WTC11 (cell line): ENCODE measurements at regions not wholly inside any gene's neighbourhood (a gene's known extent, or its start where the extent isn't known, plus 50 kb on each side); places are given as distances from the start of the nearest gene placed in this dataset.
"Not testable (repeated sequence)": the region's sequence is repeated elsewhere in the genome, so short reads cannot be mapped to it uniquely, and the experiment has no call there.

Experiments used
- ATAC-seq: fragments of 200-7000 bp; cut with Tn5 transposase; 2 replicates; pipeline ENCODE4 v1.10.0; 2021; ENCODE audit warnings: mild to moderate bottlenecking, moderate library complexity
- CTCF ChIA-PET: fragments of 300-600 bp; sonication (Branson Sonifier 250); formaldehyde crosslinking; loops from one replicate; lab custom pipeline; 2021; ENCODE audit warnings: antibody characterized with exemption; lab: Charles Lee
- POLR2A ChIA-PET: fragments of 350-600 bp; sonication (Branson Sonifier 250); formaldehyde crosslinking; loops from one replicate; lab custom pipeline; 2021; ENCODE audit warnings: antibody characterized with exemption; lab: Charles Lee
- DNase-seq: peaks from one replicate; pipeline ENCODE4 v3.0.0; 2021; ENCODE audit warnings: low spot score
- H3K27ac Mint-ChIP-seq: 2 replicates; pipeline ENCODE4 v1.8.0; 2021; ENCODE audit warnings: mixed read lengths
- H3K27me3 Mint-ChIP-seq: 2 replicates; pipeline ENCODE4 v1.8.0; 2021; ENCODE audit warnings: low read depth, mild to moderate bottlenecking, moderate library complexity, mixed read lengths
- H3K36me3 Mint-ChIP-seq: 2 replicates; pipeline ENCODE4 v1.8.0; 2021; ENCODE audit warnings: mixed read lengths
- H3K4me1 Mint-ChIP-seq: 2 replicates; pipeline ENCODE4 v1.8.0; 2022; ENCODE audit warnings: mixed read lengths
- H3K4me3 Mint-ChIP-seq: 2 replicates; pipeline ENCODE4 v1.8.0; 2021; ENCODE audit warnings: mild to moderate bottlenecking, moderate library complexity, mixed read lengths
- H3K9me3 Mint-ChIP-seq: 2 replicates; pipeline ENCODE4 v1.8.0; 2021; ENCODE audit warnings: mixed read lengths
- FOXJ3 ChIP-seq: sonication (generic); formaldehyde crosslinking; IDR thresholded peaks from 2 replicates; pipeline ENCODE4 v1.9.0; 2021; ENCODE audit warnings: missing genetic modification reagents, mild to moderate bottlenecking, borderline replicate concordance
- FOXK1 ChIP-seq: sonication (generic); formaldehyde crosslinking; IDR thresholded peaks from 2 replicates; pipeline ENCODE4 v1.8.0; 2022; ENCODE audit warnings: mild to moderate bottlenecking, moderate library complexity, missing genetic modification reagents
- NR1H2 ChIP-seq: sonication (generic); formaldehyde crosslinking; IDR thresholded peaks from 2 replicates; pipeline ENCODE4 v1.9.0; 2021; ENCODE audit warnings: mild to moderate bottlenecking, moderate library complexity, missing genetic modification reagents
- SMAD3 ChIP-seq: sonication (generic); formaldehyde crosslinking; IDR thresholded peaks from 2 replicates; pipeline ENCODE4 v1.8.0; 2022; ENCODE audit warnings: missing genetic modification reagents, mild to moderate bottlenecking, borderline replicate concordance
- TCF7 ChIP-seq: sonication (generic); formaldehyde crosslinking; IDR thresholded peaks from 2 replicates; pipeline ENCODE4 v1.8.0; 2022; ENCODE audit warnings: mild to moderate bottlenecking, low read depth, missing genetic modification reagents, moderate library complexity
- ZNF232 ChIP-seq: sonication (generic); formaldehyde crosslinking; IDR thresholded peaks from 2 replicates; pipeline ENCODE4 v1.8.0; 2022; ENCODE audit warnings: mild to moderate bottlenecking, missing genetic modification reagents
- TF ChIP-seq, protein P1 (sequence below): fragments of 200-600 bp; IDR thresholded peaks from 2 replicates; pipeline ENCODE4 v1.8.0; 2022; ENCODE audit warnings: antibody characterized with exemption
- TF ChIP-seq, protein P2 (sequence below): fragments of 250-450 bp; sonication (Bioruptor Pico); conservative IDR thresholded peaks from 2 replicates; pipeline ENCODE4 v1.9.0; 2021; ENCODE audit warnings: mild to moderate bottlenecking
- TF ChIP-seq, protein P3 (sequence below): sonication (generic); formaldehyde crosslinking; IDR thresholded peaks from 2 replicates; pipeline ENCODE4 v1.8.0; 2023; ENCODE audit warnings: mild to moderate bottlenecking, missing genetic modification reagents
- TF ChIP-seq, protein P4 (sequence below): sonication (generic); formaldehyde crosslinking; IDR thresholded peaks from 2 replicates; pipeline ENCODE4 v1.8.1; 2023; ENCODE audit warnings: mild to moderate bottlenecking, missing genetic modification reagents, borderline replicate concordance

DNA sequence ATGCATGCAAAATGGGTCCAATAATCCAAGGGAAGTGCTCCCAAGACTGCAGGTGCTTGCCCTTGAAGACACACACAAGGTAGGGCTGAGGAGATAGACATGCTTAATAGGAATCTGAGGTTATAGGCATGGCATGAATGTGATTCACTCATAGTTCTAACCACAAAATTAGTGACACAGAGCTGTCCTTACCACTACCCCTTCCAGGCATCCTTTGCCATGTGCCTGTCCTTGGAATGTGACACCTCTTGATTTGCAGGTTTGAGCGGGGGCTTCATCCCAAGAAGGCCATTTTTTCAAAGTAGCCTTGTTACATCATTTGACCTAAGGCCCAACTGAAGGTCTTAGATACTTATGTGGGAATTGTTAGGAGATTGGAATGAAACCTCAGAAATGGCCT, 112.5 kb downstream of the CCNG2 start (continued):
- TF ChIP-seq, protein P1, sequence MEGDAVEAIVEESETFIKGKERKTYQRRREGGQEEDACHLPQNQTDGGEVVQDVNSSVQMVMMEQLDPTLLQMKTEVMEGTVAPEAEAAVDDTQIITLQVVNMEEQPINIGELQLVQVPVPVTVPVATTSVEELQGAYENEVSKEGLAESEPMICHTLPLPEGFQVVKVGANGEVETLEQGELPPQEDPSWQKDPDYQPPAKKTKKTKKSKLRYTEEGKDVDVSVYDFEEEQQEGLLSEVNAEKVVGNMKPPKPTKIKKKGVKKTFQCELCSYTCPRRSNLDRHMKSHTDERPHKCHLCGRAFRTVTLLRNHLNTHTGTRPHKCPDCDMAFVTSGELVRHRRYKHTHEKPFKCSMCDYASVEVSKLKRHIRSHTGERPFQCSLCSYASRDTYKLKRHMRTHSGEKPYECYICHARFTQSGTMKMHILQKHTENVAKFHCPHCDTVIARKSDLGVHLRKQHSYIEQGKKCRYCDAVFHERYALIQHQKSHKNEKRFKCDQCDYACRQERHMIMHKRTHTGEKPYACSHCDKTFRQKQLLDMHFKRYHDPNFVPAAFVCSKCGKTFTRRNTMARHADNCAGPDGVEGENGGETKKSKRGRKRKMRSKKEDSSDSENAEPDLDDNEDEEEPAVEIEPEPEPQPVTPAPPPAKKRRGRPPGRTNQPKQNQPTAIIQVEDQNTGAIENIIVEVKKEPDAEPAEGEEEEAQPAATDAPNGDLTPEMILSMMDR = no peak
- TF ChIP-seq, protein P2, sequence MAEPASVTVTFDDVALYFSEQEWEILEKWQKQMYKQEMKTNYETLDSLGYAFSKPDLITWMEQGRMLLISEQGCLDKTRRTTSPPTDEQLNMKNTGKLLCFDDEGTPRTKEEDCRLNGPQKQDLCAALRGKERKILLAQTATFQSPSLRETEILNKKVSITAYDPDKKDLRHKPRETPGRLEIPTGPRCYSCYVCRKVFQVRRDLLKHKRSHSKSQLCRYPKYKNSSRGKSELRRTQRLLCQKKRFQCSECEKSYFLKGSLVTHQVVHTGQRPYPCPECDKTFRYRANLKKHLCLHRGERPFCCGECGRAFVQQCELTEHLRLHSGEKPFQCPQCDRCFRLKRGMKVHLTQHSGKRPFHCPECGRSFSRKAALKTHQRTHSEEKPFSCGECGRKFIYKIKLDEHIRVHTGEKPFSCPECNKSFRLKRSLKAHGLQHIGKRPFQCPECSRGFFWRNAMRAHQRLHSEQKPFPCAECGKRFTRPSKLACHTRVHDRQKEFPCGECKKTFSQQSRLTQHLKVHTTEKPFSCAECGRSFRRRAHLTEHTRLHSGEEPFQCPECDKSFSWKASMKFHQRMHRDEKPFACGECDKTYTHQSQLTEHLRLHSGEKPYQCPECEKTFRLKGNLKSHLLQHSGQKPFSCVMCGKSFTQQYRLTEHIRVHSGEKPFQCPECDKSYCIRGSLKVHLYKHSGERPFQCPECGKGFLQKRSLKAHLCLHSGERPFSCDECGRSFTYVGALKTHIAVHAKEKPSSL (CRISPR knock-in tag) = no peak
- TF ChIP-seq ZNF232 (CRISPR knock-in tag) = no peak
- TF ChIP-seq SMAD3 (CRISPR knock-in tag) = no peak
- TF ChIP-seq, protein P3, sequence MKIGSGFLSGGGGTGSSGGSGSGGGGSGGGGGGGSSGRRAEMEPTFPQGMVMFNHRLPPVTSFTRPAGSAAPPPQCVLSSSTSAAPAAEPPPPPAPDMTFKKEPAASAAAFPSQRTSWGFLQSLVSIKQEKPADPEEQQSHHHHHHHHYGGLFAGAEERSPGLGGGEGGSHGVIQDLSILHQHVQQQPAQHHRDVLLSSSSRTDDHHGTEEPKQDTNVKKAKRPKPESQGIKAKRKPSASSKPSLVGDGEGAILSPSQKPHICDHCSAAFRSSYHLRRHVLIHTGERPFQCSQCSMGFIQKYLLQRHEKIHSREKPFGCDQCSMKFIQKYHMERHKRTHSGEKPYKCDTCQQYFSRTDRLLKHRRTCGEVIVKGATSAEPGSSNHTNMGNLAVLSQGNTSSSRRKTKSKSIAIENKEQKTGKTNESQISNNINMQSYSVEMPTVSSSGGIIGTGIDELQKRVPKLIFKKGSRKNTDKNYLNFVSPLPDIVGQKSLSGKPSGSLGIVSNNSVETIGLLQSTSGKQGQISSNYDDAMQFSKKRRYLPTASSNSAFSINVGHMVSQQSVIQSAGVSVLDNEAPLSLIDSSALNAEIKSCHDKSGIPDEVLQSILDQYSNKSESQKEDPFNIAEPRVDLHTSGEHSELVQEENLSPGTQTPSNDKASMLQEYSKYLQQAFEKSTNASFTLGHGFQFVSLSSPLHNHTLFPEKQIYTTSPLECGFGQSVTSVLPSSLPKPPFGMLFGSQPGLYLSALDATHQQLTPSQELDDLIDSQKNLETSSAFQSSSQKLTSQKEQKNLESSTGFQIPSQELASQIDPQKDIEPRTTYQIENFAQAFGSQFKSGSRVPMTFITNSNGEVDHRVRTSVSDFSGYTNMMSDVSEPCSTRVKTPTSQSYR (CRISPR knock-in tag) = no peak
- TF ChIP-seq TCF7 = no peak
- TF ChIP-seq, all 79 proteins: peak for 0

DNA sequence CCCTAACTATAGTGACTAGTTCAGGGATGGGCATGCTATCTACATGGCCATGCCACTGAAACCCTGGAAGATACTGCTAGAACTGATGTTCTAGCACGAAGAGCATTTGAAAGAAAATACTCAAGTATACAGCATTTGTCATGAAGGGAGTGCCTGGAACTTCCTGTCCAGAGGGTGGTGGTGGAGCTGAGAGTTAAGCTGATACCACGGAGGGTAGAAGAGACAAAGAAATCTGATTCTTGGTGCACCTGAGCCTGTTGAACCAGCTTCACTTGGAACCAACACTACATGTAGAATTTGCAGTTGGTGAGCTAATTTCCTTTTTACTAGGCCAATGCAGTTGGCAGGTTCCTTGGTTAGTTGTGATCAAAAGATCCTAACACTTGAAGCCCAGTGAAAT, 116.4 kb downstream of the CCNG2 start:
- ChIA-PET POLR2A (no interaction called here), CTCF (interaction anchor here (1.1 to 1.3 kb wide), 2 partner anchors 18 to 35 kb away, joined by 3 to 4 read pairs; no protein-coding TSS in a partner anchor)
- Mint-ChIP-seq H3K36me3 (no peaks in the 10 kb centered on the region), H3K4me1 (no peaks in the 10 kb centered on the region), H3K27me3 (peaks cover 27% of the 10 kb centered on the region), H3K4me3 (no peak overlapping the region), H3K9me3 (peaks cover 18% of the 10 kb centered on the region), H3K27ac (no peak overlapping the region)
- ATAC-seq (no peak), DNase-seq (no peak)
- TF ChIP-seq, protein P4, sequence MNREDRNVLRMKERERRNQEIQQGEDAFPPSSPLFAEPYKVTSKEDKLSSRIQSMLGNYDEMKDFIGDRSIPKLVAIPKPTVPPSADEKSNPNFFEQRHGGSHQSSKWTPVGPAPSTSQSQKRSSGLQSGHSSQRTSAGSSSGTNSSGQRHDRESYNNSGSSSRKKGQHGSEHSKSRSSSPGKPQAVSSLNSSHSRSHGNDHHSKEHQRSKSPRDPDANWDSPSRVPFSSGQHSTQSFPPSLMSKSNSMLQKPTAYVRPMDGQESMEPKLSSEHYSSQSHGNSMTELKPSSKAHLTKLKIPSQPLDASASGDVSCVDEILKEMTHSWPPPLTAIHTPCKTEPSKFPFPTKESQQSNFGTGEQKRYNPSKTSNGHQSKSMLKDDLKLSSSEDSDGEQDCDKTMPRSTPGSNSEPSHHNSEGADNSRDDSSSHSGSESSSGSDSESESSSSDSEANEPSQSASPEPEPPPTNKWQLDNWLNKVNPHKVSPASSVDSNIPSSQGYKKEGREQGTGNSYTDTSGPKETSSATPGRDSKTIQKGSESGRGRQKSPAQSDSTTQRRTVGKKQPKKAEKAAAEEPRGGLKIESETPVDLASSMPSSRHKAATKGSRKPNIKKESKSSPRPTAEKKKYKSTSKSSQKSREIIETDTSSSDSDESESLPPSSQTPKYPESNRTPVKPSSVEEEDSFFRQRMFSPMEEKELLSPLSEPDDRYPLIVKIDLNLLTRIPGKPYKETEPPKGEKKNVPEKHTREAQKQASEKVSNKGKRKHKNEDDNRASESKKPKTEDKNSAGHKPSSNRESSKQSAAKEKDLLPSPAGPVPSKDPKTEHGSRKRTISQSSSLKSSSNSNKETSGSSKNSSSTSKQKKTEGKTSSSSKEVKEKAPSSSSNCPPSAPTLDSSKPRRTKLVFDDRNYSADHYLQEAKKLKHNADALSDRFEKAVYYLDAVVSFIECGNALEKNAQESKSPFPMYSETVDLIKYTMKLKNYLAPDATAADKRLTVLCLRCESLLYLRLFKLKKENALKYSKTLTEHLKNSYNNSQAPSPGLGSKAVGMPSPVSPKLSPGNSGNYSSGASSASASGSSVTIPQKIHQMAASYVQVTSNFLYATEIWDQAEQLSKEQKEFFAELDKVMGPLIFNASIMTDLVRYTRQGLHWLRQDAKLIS = no peak
- no peak for TF ChIP-seq NR1H2 (CRISPR knock-in tag)
- TF ChIP-seq FOXJ3 (CRISPR knock-in tag) = no peak
- TF ChIP-seq FOXK1 (CRISPR knock-in tag) = no peak

DNA sequence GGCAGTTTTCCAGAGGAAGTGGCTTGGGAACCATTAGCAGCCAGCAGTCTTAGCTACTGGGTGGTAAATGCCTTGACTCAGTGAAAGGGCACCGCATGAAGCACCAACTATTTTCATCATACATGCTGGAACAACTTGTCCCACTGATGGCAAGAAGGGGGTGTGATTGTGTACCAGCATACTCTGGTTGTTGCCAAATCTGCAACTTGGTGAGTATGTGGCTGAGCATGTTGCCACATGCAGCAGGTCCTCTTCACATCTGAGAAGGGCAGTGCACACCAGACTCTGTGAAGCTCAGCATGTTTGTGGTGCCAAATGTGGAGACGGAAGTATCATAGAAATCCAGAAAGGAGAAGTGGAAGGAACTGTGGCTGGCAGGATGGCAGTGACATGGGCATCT, 122.1 kb downstream of the CCNG2 start:
- H3K27ac Mint-ChIP-seq, H3K4me3 Mint-ChIP-seq, CTCF ChIA-PET, H3K4me1 Mint-ChIP-seq, H3K36me3 Mint-ChIP-seq, ATAC-seq, POLR2A ChIA-PET, DNase-seq: not testable (repeated sequence)
- peaks cover 32% of the 10 kb centered on the region for H3K27me3 Mint-ChIP-seq
- peaks cover 29% of the 10 kb centered on the region for H3K9me3 Mint-ChIP-seq
